Gastrocnemius medialis (tissue), 4 donors: ENCODE measurements at regions not wholly inside any gene's neighbourhood (a gene's known extent, or its start where the extent isn't known, plus 50 kb on each side); places are given as distances from the start of the nearest gene placed in this dataset.

Experiments
- CTCF ChIP-seq, 5 experiments: fragments of 450-650 bp in 3 of 5; fragments of 200-600 bp in 2 of 5; sonication (generic) in 2 of 5; IDR thresholded peaks in 4 of 5; conservative IDR thresholded peaks in 1 of 5; 1 replicate in 4 of 5; 2 replicates in 1 of 5; pipeline ENCODE4 v1.5.1; 2016 to 2019; ENCODE audit warnings: antibody characterized with exemption in 5 of 5, mild to moderate bottlenecking in 3 of 5, moderate library complexity in 3 of 5
- POLR2A ChIP-seq, 2 donors: fragments of 450-650 bp; IDR thresholded peaks; one replicate each; pipeline ENCODE4 v1.6.1; 2017; ENCODE audit warnings: antibody characterized with exemption in 2 of 2, mild to moderate bottlenecking in 2 of 2, moderate library complexity in 2 of 2

GRCh38 chr10:43845121-43845520 lies 196.4 kb upstream of the ZNF32 start:
- TF ChIP-seq CTCF (IDR thresholded peaks at IDR 0.05 in 4 of 5, conservative IDR thresholded peaks at IDR 0.05 in 1 of 5) (no peak), POLR2A (IDR thresholded peaks at IDR 0.05) (no peak)
